Stimulated activated CD4-positive, alpha-beta T cell treated with anti-CD3 and anti-CD28 coated beads, Interleukin-15, amount 100 ng/mL, for 1 hour (primary cell): ENCODE measurements at regions not wholly inside any gene's neighbourhood (a gene's known extent, or its start where the extent isn't known, plus 50 kb on each side); places are given as distances from the start of the nearest gene placed in this dataset.

Experiments used
- DNase-seq, 2 donors: peaks; one replicate each; pipeline ENCODE4 v3.0.0-alpha.2; 2020; ENCODE audit warnings: low read depth in 1 of 2, low spot score in 1 of 2

DNA sequence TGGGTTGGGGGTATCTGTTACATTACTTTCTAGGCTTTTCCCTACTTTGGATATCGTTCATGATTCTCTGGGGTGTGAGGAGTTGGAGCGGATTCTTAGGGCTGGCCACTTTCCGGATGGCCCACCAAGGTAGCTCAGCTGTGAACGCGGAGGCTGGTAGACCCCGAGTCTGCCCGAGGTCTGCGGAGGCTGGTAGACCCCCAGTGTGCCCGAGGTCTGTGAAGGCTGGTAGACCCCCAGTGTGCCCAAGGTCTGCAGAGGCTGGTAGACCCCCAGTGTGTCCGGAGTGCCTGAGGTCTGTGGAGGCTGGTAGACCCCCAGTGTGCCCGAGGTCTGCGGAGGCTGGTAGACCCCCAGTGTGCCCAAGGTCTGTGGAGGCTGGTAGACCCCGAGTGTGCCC is 99.2 kb upstream of the ZNF469 start:
- DNase-seq, result no peak

DNA sequence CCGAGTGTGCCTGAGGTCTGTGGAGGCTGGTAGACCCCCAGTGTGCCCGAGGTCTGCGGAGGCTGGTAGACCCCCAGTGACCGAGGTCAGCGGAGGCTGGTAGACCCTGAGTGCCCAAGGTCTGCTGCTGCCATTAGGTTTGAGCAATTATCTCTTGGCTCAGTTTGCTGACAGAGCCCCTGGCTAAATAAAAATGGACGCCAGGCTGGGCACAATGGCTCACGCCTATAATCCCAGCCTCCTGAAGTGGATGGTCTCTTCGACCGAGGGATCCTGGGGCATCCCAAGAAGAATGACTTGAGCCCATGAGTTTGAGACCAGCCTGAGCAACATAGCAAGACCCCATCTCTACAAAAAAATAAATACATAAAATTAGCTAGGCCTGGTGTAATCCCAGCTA is 98.7 kb upstream of the ZNF469 start:
- no peak for DNase-seq

DNA sequence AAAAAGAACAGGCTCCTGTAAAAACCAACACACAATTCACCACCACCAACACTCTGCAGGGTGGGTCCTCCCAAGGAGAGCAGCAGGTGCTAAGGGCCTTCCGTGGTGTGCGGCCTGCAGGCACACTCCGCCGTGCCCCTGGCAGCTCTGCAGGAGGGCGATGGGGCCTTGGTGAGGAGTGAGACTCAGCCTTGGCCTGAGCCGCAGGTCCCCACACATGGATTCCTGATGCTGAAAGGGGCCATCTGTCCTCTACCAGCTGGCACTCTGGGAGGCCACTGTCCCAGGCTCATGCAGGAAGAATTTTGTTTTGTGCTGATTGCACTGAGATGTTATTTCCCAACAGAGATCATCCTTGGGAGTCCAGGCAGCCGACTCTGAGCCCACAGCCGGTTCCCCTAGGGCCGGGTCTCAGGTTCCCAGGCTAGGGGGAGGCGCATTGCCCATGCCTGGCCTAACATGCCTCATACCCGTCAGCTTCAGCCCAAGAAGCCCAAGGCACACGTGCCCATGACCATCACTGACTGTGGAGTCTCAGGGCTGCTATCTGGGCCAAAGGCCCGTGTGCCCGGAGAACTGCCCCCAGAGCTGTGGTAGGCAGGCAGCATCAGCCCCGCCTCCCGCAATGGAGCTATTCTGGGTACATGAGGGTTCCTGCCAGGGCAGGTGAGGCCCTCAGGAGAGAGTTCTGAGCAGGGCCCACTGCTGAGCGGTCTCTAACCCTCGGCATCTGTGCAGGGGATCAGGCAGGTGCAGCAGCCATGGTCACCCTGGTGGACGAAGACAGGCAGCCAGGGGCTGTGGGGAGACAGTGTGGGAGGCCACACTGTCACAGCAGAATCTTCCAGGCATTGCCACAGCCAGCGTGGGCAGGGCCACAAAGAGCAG is 97.9 kb upstream of the ZNF469 start:
- DNase-seq, result no peak

DNA sequence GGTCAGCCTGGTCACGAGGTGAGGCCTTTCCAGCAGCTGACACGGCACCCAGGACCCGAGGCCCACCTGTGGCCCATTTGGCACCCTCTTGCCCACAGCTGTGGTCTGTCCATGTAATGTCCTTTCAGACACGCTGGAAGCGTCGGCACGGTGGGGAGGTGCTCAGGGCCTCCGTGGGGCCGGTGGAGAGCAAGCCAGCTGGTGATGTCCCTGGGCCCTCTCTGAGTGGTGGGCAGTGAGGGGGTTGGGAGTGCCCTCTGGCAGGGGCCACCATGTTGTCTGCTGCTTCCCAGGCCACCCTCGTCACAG is 97.3 kb upstream of the ZNF469 start:
- no peak for DNase-seq

DNA sequence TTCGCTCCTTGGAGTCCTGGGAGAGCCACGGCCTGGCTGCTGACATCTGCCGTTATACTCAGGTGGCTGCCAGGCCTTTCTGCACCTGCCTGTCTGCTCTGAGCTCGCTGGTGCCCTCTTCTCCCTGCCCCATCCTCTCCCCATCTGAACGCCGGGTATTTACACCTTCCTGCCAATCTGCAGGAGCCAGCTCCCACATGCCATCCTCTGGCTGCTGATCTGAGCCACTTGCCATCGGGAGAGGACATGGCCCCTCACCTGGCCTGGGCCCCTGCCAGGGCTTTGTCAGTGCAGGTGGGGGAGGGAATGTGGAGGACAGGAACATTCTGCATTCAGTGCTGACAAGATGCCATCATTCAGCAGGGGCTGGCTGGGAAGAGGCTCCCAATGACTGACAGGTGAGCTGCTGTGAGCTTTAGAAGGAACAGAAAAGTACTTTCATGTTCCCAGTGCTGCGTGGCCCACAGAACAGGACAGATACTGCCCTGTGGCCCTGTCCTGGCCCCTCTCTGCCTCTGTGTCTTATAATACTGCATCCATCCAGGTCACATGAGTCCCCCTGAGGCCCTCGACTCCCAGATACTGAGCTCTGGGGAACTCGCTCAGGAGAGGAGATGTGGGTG is 96.3 kb upstream of the ZNF469 start:
- DNase-seq, result no peak

DNA sequence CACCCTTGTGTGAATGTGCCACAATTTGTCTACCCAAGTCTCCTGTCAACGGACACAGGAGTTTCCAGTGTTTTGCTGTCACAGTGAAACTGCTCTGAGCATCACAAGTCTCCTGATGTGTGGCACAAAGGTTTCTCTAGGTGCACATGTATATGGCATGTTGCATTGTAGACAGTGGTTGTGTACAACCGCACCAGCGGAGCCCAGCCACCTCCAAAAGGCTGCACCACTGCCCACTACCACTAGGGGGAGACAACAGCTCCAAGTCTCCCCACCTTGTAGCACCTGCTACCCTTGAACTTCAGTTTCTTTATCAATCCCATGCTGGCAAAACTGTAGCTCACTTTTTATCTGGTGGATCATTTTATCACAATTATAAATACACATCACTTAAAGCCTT is 95.5 kb upstream of the ZNF469 start:
- DNase-seq, result no peak

DNA sequence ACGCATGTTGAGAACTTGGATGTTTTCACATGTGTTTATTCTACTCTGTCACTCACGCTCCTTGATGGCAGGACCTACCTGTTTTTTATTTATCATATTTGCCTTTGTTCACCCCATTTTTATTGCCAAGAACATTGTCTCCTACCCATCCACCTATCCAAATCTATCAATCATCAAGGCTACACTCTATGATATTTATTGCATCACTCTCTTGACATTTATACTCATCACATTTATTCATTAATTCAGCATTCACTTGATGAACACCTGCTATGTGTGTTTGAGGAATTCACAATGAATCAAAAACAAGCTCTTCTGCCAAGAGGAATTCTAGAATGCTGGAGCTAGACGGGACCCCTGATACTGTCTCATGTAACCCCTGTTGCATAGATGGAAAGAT is 94.5 kb upstream of the ZNF469 start:
- no peak for DNase-seq

DNA sequence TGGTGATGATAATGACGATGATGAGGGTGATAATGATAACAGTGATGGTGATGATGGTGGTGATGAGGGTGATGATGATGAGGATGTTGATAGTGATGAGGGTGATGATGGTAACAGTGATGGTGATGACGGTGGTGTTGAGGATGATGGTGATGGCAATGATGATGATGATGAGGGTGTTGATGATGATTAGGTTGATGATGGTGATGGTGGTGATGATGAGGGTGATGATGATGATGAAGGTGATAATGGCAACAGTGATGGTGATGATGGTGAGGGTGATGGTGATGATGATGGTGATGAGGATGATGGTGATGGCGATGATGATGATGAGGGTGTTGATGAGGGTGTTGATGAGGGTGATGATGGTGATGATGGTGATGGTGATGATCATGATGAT is 93.8 kb upstream of the ZNF469 start:
- DNase-seq, result no peak

DNA sequence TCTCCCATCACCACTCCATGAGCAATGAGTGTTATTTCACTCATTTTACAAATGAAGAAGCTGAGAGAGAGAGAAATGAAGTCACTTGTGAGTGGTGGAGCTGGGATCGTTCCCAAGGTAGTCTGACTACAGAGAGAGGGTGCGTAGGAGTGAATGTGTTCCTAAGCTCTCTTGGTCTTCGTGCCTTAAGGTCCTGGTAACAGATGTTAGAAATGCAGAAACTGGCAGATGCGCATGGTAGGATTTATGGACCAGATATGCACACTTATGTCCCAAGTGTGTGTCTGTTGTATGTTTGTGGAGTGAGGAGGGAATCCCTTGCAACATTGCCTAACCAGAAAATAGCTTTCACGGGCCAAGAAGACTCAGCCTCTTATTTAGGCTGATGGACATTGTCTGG is 93.2 kb upstream of the ZNF469 start:
- no peak for DNase-seq

DNA sequence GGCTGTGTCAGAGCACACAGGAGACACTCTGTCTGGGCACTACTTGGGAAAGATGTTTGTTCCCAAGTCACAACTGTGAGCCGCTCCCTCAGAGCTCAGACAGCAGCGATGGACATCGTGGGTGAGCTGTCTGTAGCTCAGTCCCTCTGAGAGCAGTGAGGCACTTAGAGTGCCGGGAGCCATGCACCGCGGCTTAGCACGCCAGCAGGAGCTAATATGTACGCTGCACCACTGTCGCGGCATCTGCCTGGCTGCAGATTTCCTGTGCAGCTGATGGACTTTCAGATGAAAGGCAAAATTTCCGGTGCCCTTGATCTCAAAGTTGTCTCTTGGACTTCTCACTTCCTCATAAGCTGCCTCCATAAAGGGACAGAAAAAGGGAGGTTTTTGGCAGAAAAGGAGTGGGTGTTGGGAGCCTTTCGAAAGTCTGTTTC is 92.8 kb upstream of the ZNF469 start:
- DNase-seq, result no peak

DNA sequence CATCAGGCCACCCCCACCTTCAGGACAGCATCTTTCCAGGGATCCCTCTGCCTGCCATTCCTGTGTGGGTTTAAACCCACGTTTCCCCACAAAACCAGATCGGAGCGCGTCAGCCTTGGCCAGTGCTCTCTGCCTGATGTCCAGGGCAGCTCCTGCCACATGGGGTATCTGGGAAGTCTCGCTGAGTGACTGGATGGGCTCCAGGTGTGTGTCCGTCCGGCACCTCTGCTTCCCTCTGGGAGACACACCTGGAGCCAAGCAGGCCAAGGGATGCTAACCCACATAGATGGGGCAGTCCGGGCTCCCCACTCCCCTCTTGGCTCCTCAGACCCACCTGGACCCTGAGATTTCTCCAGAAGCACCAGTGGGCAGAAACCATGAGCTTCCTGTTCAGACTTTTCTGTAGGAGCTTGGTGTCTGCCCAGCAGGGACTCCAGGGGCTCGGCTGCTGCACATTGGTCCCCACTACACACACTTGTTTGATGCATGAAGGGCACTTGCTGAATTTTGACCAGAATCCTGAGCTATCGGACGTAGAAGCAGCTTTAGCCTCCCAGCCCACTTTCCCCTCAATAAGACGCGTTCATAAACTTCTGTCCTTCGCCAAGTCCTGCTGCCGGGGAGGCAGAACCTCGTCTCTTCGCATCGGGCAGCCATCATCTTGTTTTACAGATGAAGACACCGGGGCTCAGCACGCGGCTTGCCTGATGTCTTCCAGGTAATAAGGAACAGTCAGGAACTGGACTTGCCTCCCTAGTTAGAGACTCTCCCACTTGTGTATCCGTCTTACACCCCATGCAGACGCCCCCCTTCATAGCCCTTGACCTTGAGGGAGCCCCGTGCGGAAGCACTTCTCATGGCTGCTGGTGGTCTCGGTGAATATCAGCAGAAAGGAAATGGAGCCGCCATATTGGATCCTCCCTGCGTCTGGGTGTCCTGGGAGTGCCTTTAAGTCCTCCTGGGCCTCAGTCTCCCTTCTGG is 91.6 kb upstream of the ZNF469 start:
- DNase-seq, result no peak

DNA sequence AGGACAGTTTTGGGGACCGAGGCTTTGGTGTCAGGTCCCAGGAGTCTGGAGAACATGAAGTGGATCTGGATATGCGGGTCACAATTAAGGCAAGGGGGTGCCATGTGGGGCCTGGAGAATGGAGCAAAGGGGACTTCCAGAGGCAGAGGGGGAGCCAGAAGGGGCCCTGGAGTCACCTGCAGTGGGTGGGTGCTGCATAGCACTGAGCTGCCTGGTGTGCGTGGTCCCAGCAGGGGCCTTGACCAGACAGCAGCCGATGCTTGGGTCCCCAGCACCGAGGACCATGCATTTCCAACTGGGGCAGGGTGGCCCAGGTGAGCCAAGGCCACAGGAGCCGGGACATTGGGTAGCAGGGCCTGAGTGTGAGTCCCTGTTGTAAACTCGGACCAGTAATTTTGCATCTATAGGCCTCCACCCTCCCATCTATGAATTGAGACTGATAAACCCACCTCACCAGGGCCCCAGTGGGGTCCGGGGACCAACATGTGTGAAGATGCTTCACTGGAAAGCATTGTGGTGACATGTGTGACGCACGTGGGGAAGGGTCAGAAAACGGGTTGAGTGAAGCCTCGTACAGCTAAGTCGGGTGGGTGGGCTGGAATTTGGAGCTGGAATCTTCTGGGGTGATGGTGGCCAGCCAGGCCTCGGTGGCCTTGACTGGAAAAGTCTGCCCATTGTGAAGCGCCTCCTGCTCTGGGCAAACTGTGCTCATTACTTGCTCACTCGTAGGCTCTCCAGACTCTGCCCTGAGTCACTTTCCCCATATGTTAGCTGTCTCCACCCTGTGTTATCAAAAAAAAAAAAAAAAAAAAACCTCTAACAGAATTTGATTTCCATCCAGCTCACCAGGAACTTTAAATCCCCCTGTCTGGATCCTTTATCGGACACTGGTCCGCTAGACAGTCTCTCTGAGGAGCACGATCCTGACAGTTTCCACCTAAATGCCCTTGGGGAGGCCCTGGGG is 90.5 kb upstream of the ZNF469 start:
- DNase-seq, result no peak

DNA sequence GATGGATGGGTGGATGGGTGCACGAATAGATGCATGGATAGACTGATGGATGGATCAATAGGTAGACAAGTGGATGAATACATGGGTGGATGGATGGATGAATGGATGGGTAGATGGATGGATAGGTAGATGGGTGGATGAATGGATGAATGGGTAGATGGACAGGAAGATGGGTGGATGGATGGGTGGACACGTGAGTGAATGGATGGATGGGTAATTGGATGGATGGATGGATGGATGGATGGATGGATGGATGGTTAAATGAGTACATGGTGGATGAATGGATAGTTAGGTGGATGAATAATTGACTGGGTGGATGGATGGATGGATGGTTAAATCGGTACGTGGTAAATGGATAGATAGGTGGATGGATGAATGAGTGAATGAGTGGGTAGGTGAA is 89.7 kb upstream of the ZNF469 start:
- DNase-seq, result no peak

DNA sequence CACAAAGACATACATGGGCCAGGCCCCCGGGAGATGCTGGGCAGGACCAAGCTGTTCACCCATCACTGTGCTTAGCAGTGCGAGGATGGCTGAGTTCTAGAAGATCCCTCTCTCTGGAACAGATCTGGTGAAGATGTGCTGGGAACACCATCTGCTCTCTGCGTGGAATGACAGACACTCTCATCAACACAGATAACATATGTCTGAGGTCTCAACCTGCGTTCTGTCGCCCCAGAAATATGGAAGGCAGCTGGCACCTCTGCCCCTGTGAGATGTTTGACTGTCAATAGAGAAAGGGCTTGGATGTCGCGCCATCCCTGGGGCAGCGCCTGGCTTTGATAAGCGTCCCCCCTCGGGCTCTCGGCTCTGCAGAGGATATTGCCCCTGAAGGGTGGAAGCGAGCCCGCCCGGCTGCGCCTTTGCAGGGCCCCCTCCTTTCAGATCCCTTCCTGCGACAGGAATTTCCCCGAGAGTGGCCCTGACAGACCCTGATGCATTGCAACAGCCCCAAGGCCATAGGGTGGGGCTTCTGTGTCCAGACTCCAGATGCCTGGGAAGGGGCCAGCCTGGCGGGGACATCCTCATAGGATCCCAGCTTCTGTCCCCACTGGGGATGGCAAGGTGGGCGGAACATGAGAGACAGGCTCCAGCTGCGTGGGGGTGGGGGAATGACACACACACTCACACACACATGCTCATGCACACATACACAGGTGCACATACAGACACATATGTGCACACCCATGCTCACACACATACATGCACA is 86.9 kb upstream of the ZNF469 start:
- no peak for DNase-seq

DNA sequence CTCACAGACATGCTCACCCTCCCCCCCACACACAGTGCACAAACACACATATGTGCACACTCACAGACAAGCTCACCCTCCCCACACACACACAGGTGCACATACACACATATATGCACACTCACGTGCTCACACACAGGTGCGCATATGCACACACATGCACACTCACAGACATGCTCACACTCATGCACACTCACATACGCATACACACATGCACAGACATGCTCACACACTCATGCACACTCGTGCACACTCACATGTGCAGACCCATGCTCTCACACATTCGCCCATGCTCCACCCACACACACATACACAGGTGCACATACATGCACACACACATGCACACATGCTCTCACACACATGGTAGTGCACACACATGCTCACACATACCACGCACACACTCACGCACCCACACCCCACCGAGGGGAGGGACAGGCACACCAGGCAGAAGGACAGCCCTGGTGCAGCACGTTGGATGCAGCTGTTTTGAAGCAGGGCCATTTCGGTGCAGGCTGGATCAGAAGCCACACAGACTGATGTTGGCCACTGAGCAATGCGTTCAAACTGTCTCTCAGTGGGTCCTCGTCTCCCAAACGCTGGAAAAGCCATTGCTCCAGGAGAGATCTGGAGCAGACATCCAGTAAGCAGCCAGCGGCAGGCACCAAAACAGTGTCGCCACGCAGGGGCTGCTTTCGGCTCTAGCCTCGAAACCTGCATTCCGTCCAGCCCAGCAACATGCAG is 86.2 kb upstream of the ZNF469 start:
- no peak for DNase-seq

DNA sequence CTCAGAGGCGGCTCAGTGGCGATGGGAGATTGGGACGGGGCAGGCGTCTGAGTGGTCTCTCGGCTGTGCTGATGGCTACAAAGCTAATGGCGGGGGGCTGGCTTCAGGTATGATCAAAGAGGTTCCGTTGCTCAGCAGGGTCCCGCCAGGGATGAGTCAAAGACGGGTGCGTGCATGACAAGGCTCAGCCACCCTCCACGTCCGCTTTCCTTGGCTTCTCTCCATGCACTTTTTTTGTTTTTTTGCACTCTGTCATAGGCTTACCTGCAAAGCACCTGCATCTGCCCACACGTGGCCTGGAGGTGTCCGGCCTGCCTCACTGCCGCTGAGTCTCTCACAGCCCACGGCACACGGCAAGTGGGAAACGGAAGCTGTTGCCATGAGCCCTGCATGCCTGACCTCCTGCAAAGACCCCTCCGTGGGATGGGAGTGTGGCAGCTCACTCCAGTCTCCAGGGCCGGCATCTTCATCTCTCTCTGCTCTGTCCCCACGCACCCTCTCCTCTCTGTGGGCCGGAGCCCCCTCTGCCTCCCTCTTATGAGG is 85.5 kb upstream of the ZNF469 start:
- DNase-seq, result no peak

DNA sequence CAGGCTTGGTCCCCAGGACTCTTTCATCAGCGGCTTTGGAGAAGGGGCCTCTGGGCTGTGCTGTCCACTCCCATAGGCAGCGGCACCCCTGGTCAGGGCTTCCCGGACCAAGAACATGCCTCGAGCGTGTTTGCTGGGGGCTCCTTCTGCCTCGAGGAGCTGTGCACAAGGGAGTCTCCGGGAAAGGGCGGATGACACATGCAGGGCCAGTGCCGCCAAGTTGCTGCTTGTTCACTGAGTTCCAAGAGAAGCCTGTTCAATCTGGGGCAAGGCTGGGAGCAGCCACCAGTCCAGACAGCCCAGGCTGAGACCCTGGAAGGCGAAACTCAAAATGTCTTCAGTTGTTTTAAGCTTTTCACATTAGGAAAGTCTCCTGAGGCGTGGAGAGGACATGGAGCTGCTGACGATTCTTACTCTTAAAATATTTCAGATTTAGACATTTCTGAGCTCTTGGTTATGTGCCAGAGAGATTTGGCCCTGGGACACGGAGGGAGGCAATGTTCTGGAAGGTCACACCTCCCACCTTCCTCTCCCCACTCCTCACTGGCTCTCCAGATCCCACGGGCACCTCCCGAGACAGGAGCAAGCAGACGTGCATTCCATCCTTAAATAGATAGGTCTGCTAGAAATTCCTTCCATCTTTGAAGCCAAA is 84.5 kb upstream of the ZNF469 start:
- DNase-seq, result no peak
